Lung microvascular endothelial cell (primary cell): ENCODE measurements at regions not wholly inside any gene's neighbourhood (a gene's known extent, or its start where the extent isn't known, plus 50 kb on each side); places are given as distances from the start of the nearest gene placed in this dataset.

Experiments used
- DNase-seq, 2 donors: peaks; one replicate each; pipeline versions ENCODE4 v3.0.0 to v3.0.0-alpha.2; 2010; ENCODE audit warnings: low read depth in 2 of 2

GRCh38 chr3:113138839-113139743 lies 72.3 kb upstream of the BOC start:
- DNase-seq: peak in 1 of 2 donors; percentile 8

DNA sequence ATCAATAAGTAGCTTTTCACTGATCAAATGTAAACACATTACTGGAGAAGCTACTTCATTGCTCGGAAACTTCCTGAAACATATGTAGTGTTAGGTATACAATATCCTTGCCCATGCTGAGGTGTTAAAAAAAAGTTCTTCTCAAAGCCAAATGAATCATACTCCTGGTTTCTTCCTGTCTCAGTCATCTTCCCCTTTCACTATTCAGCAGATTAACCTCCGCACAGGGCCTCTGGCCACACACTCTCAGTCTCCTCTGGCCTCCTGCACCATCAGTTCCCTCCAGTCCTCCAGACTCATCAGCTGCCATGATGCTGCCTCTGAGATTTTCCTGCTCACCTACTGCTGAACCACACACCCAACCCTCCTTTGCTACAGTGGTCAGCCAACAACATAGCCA lies 70.5 kb upstream of the BOC start:
- peak in 1 of 2 donors; percentile 81 for DNase-seq

DNA sequence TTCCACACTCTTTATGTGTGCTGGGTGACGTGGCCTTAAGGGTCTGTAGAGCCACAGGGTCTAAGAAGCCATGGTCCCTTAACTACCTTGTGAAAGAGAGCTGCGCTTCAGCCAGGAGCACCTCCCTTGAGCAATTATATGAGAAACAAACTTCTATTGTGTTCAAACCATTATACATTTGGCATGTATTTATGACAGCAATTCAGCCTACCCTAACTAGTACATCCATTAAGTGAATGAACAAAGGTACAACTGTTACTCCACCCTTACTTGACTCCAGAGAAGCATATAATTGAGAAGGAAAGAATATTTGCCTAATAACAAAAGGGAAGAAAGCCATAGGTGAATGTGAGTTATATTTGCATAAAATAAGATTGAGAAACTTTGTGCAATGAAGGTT lies 69.8 kb upstream of the BOC start:
- DNase-seq: no peak

DNA sequence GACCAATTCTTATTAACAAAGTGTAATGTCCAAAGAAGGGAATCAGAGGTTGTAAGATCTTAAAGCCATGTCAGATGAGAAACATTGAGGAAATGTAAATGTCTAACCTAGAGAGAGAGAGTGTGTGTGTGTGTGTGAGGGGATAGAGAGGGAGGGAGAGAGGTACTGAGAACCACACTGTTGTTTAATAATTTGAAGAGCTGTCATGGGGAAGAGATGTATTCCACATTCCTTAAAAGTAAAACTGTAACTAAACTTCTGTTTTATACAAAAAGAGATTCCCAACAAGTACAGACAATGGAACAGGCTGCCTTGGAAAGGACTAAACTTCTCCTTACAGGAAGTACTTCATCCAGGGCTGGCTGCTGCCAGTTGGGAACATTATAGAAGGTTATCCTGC lies 68.9 kb upstream of the BOC start:
- DNase-seq: no peak

DNA sequence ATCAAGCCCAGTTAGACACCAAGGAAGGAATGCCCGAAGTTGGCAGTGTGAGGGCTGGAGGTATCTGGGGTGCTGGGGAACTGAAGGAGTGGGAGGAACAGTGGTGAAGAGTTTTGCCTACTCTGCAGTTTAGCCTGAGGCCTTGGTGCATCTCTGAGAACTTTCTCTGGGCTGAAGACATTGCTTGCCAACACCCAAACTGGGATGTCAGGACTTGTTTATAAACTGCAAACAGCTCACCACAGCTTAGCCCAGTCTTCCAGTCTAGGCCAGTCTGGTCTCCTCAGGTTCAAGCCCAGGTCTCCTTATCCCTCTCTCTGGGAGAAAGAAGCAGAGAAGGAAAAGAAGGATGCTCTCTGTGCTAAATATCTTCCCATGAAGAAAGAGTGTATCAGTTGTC lies 68.0 kb upstream of the BOC start:
- DNase-seq: no peak

- DNase-seq: no peak
These were observed 63.6 kb upstream of the BOC start for GRCh38 chr3:113147681-113148261.

- no peak for DNase-seq
These were observed 63.1 kb upstream of the BOC start for GRCh38 chr3:113148284-113148683.

DNA sequence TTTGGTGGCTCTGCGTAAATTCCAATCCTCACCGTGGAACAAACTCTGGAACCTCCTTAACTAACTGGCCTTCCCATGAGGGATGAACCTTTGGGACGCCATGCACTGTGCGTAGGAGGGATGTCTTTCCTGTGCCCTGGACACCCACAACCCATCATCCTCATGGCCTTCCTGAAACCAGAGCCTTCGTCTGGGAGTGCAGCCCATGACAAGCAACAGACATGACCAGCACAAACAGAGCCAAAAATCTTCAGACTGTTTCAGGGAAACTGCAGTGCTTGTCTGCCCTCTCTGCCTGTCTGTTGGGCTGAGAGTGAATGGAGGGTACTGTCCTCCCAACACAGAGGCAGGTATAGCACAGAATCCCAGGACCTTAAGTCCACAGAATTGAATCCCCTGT lies 61.1 kb upstream of the BOC start:
- DNase-seq: no peak

GRCh38 chr3:113151461-113152031 lies 59.8 kb upstream of the BOC start:
- peak in 1 of 2 donors; percentile 76 for DNase-seq

- DNase-seq: peak; percentile 21 to 55
These were observed 58.5 kb upstream of the BOC start for GRCh38 chr3:113152849-113153248.

DNA sequence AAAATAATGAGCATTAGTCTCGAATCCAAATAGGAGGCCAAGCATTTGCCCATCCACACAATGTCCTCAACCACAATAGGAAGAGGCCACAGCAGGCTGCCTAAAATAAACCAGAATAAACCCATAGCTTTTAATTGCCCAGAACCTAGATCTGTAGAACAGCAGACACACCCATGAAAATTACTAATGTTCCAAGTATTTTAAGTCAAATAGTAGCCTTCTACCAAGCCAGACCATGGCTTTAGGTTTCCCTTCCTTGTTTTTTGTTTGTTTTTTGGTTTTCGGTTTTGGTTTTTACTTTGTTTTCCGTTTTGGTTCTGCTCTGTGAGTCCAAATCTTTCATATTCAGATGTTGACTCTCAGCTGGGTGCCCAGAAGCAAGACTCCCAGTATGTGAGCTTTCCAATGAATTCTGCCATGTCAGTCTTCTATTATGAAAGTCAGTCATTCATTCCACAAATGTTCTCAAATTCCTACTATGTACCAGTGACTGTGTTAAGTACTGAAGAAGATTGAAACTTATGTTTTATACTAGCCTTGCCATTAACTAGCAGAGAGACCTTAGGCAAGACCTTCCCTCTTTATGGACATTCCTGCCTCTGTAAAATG lies 57.8 kb upstream of the BOC start:
- DNase-seq: no peak

- DNase-seq: no peak
These were observed 54.5 kb upstream of the BOC start for GRCh38 chr3:113156816-113157333.

DNA sequence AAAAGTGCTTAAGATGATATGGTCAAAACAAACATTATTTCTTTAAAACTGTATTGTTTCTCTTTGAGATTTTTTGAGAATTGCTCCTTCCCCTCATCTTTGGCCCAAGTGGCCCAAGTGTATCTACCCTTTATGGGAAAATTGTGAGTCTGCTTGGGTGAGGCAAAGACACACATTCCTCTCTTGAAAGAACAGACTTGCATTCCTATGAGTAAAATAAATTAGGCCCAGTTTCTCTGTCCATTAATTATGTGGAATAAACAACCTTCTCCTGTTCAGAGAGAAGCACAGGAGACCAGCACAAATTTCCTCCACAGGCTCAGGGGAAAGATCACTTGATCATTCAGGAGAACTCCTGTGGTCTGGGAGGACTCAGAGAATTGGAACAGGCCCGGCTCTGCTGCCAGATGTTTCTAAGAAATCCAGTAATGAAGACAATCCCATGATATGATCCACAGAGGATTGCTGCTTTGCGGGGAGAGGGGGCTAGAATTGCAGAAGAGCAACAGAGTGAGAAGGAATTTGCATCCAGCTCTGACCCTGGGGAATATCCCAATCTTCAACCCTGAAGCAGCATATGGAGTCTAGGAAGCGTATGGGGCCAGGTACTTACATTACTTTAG lies 53.8 kb upstream of the BOC start:
- no peak for DNase-seq

GRCh38 chr3:113158171-113158570 lies 53.2 kb upstream of the BOC start:
- DNase-seq: no peak
